Activated T-cell treated with anti-CD3 and anti-CD28 coated beads, Interleukin-2, amount 50 U/mL, for 72 hours (primary cell): ENCODE measurements at regions not wholly inside any gene's neighbourhood (a gene's known extent, or its start where the extent isn't known, plus 50 kb on each side); places are given as distances from the start of the nearest gene placed in this dataset.
"Not testable (repeated sequence)": the region's sequence is repeated elsewhere in the genome, so short reads cannot be mapped to it uniquely, and the experiment has no call there.

ENCODE experiments used
- ATAC-seq, 2 donors: fragments of 150-1000 bp; cut with Tn5 transposase; replicated peaks in 1 of 2; 2 replicates each; pipeline ENCODE4 v1.10.0; 2021; ENCODE audit warnings: moderate library complexity in 2 of 2, mild to moderate bottlenecking in 1 of 2
- DNase-seq, 2 donors: peaks; one replicate each; pipeline ENCODE4 v3.0.0; 2021 to 2022; ENCODE audit warnings: mixed read lengths in 1 of 2
- H3K27ac Mint-ChIP-seq: one replicate; pipeline ENCODE4 v1.8.0; 2022; ENCODE audit warnings: mild to moderate bottlenecking, moderate library complexity, mixed read lengths
- H3K27me3 Mint-ChIP-seq: one replicate; pipeline ENCODE4 v1.8.0; 2022; ENCODE audit warnings: low read depth, mixed read lengths
- H3K36me3 Mint-ChIP-seq, 2 donors: one replicate each; pipeline ENCODE4 v1.8.0; 2022; ENCODE audit warnings: mixed read lengths in 2 of 2, mild to moderate bottlenecking in 1 of 2; ENCODE audit not compliant: insufficient read depth in 2 of 2
- H3K4me1 Mint-ChIP-seq: one replicate; pipeline ENCODE4 v1.8.0; 2022; ENCODE audit warnings: low read depth, mixed read lengths
- H3K4me3 Mint-ChIP-seq, 2 donors: one replicate each; pipeline ENCODE4 v1.8.0; 2022; ENCODE audit warnings: mild to moderate bottlenecking in 2 of 2, mixed read lengths in 2 of 2, moderate library complexity in 2 of 2
- H3K9me3 Mint-ChIP-seq, 2 donors: one replicate each; pipeline ENCODE4 v1.8.0; 2022; ENCODE audit warnings: mixed read lengths in 2 of 2

GRCh38 chr2:166653185-166653813, 159.2 kb upstream of the SCN7A start:
- Mint-ChIP-seq H3K27me3 (no peaks in the 10 kb centered on the region), H3K36me3 (no peaks in the 10 kb centered on the region), H3K4me1 (no peaks in the 10 kb centered on the region), H3K9me3 (peaks cover 0 to 3% of the 10 kb centered on the region in 2 donors), H3K27ac (no peak overlapping the region), H3K4me3 (no peak overlapping the region)
- no peak for DNase-seq
- ATAC-seq: no peak

DNA sequence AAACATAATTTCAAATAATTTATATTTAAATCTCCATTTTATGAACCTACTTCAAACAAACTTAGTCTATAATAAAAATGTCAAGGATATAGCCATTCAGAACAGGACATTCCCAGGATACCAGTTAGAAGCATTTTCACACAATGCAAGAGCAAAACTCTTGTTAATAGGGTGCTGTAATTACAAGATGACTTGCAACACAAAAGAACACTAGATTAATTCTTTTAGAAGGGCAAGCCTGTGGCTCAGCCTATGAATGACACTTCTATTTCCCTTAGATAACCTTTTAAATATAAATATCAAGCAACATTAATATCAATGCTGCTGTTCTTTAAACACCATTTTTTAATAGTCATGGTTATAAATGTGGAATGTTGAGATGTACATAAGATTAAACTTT, 157.9 kb upstream of the SCN7A start:
- DNase-seq: no peak
- ATAC-seq: no peak
- Mint-ChIP-seq H3K9me3 (no peaks in the 10 kb centered on the region), H3K27ac (no peak overlapping the region), H3K4me3 (no peak overlapping the region), H3K36me3 (no peaks in the 10 kb centered on the region), H3K4me1 (no peaks in the 10 kb centered on the region), H3K27me3 (no peaks in the 10 kb centered on the region)

DNA sequence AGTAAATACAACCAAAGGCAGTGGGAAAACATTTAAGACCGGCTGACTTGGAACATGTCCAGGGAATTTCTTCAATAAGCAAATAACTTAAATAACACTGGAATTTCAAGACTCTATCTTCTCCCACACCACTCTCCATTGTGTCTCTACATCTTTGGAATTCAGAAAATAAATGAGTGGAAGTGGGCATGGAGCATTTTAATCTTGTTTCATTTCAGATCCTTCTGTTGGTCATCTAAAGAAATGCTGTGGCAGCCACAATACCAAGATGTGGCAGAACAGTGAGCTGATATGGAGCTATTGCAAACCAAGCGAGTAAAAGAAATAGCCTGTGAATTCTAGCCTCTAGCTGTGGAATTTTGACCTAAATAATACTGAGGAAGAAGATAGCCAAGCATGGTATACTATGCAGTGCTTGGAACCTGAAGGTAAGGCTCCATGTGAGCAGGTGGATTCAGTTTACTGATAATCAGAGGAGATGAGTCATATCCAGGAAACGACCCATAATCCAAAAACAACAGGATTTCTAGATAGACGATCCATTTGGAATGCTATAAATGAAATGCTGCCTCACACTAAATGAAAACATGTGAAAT, 157.1 kb upstream of the SCN7A start:
- H3K4me1 Mint-ChIP-seq: no peaks in the 10 kb centered on the region
- ATAC-seq: no peak
- H3K27ac Mint-ChIP-seq: no peak overlapping the region
- no peaks in the 10 kb centered on the region for H3K27me3 Mint-ChIP-seq
- no peaks in the 10 kb centered on the region for H3K9me3 Mint-ChIP-seq
- no peak for DNase-seq
- H3K36me3 Mint-ChIP-seq: no peaks in the 10 kb centered on the region
- no peak overlapping the region for H3K4me3 Mint-ChIP-seq

DNA sequence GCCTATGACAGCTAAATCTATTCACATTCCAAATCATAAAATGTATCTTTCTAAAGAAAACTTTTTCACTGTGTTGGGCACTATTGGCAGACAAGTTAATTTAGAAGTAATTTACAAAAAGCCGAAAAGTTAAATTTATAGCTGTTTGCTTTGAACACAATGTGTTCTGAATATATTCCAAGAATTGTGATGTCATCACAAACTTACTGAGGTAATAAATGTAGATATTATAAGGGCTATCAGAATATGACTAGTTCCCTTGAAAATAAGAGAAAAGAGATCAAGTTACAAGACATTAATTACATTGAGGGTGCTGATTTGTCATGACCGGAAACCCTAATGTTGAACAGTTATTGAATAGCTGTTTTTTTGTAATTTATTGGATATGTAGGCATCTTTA, 153.9 kb upstream of the SCN7A start:
- ATAC-seq (no peak), DNase-seq (no peak)
- Mint-ChIP-seq H3K9me3 (peaks cover 0 to 2% of the 10 kb centered on the region in 2 donors), H3K27ac (no peak overlapping the region), H3K4me3 (no peak overlapping the region), H3K27me3 (no peaks in the 10 kb centered on the region), H3K36me3 (no peaks in the 10 kb centered on the region), H3K4me1 (no peaks in the 10 kb centered on the region)

DNA sequence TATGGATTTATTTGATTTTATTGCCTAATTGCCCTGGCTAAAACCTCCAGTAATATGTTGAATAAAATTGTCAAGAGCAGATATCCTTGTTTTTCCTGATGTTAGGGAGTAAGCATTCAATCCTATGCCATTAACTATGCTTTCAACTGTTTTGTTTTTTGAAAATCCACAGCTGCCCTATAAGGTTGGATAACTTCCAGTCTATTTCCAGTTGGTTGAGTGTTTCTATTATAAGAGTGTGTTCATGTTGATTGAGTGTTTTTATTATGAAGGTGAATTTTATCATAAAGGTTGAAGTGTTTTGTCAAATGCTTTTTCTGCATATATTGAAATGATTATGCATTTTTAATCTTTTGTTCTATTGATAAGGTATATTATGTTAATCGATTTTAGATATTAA, 149.9 kb upstream of the SCN7A start:
- no peaks in the 10 kb centered on the region for H3K4me1 Mint-ChIP-seq
- no peak overlapping the region for H3K4me3 Mint-ChIP-seq
- H3K36me3 Mint-ChIP-seq: no peaks in the 10 kb centered on the region
- DNase-seq (no peak), ATAC-seq (no peak)
- H3K27ac Mint-ChIP-seq: no peak overlapping the region
- no peaks in the 10 kb centered on the region for H3K27me3 Mint-ChIP-seq
- H3K9me3 Mint-ChIP-seq: peaks cover 2 to 3% of the 10 kb centered on the region in 2 donors

GRCh38 chr2:166641516-166641915, 147.5 kb upstream of the SCN7A start:
- DNase-seq, H3K36me3 Mint-ChIP-seq, H3K9me3 Mint-ChIP-seq, H3K27ac Mint-ChIP-seq, H3K27me3 Mint-ChIP-seq, H3K4me3 Mint-ChIP-seq, ATAC-seq, H3K4me1 Mint-ChIP-seq: not testable (repeated sequence)

DNA sequence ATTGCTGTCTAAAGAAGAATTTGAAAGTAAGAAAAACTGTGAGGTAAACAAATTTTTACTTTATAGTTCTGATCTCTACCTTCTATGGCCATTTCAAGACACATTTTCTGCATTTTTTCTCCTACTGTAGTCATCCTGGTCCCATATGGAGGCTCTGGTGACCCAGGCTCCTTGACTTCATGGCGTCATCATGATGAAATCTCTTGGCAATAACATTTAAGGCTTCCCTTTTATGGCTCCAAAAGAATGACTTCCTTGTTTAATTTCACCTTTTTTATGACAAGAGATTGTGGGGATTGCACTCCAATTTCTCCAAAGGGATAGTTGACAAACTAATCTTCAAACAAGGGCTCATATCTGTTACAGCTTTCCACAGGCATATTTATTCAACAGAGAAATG, 143.0 kb upstream of the SCN7A start:
- DNase-seq (no peak), ATAC-seq (no peak)
- H3K4me1 Mint-ChIP-seq: no peaks in the 10 kb centered on the region
- H3K27me3 Mint-ChIP-seq: no peaks in the 10 kb centered on the region
- peaks cover 0 to 3% of the 10 kb centered on the region in 2 donors for H3K9me3 Mint-ChIP-seq
- H3K4me3 Mint-ChIP-seq: no peak overlapping the region
- H3K36me3 Mint-ChIP-seq: no peaks in the 10 kb centered on the region
- H3K27ac Mint-ChIP-seq: no peak overlapping the region

DNA sequence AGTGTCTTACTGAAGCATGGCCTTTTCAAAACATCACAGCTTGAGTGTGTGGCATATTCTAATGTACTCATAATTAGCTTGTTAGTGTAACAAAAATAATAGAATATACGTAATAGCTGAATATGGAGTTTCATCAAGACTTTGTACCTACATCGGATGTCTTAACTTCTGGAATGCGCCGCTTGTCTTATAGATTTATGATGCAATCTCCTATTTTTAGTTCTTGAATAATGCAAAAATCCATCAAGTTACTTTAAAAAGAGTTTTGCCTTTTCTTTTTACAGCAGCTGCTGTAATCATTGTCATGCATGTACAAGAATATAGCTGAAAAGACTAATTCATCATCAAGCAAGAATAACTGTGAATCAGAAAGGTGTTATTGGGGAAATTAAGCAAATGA, 140.7 kb upstream of the SCN7A start:
- Mint-ChIP-seq H3K27ac (no peak overlapping the region), H3K36me3 (no peaks in the 10 kb centered on the region), H3K4me3 (no peak overlapping the region), H3K4me1 (no peaks in the 10 kb centered on the region), H3K9me3 (no peaks in the 10 kb centered on the region), H3K27me3 (no peaks in the 10 kb centered on the region)
- DNase-seq: no peak
- no peak for ATAC-seq

- ATAC-seq (no peak), DNase-seq (no peak)
- H3K4me3 Mint-ChIP-seq: no peak overlapping the region
- H3K9me3 Mint-ChIP-seq: no peaks in the 10 kb centered on the region
- no peaks in the 10 kb centered on the region for H3K4me1 Mint-ChIP-seq
- no peaks in the 10 kb centered on the region for H3K27me3 Mint-ChIP-seq
- no peak overlapping the region for H3K27ac Mint-ChIP-seq
- no peaks in the 10 kb centered on the region for H3K36me3 Mint-ChIP-seq
These were observed 138.6 kb upstream of the SCN7A start for GRCh38 chr2:166632616-166633015.

DNA sequence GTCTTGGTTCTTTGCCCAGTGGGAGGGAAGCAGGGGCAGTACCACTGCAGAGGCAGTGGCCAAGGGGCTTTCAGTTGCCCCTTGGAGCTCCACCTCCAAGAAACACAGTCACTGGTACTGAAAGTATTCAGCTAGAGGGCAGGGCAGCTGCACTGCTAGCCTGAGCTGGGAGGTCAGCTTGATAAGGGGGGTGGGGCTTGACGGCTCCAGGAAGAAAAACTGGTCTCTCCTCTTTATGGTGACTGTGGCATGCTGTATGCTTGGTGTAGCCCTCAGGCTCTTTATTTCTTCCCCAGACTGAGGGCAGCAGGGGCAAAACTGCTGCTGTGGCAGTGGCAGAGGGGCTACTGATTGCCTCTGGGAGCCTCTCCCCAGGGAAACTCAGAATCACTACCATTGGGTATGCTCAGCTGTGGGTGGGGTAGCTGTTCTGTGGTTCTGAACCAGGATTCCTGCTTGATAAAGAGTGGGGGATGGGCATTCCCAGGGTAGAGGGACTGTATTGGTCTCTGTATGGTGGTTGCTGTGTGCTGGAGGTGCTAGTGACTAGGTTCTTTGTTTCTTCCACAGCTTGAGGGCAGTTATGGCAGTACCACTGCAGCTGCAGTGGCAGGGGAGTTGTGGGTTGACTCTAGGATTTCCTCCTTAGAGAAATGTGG, 134.6 kb upstream of the SCN7A start:
- Mint-ChIP-seq H3K27me3 (no peaks in the 10 kb centered on the region), H3K27ac (no peak overlapping the region), H3K9me3 (peaks cover 6 to 8% of the 10 kb centered on the region in 2 donors), H3K4me1 (no peaks in the 10 kb centered on the region), H3K36me3 (peaks cover 0 to 2% of the 10 kb centered on the region in 2 donors), H3K4me3 (no peak overlapping the region)
- ATAC-seq (no peak), DNase-seq (no peak)

DNA sequence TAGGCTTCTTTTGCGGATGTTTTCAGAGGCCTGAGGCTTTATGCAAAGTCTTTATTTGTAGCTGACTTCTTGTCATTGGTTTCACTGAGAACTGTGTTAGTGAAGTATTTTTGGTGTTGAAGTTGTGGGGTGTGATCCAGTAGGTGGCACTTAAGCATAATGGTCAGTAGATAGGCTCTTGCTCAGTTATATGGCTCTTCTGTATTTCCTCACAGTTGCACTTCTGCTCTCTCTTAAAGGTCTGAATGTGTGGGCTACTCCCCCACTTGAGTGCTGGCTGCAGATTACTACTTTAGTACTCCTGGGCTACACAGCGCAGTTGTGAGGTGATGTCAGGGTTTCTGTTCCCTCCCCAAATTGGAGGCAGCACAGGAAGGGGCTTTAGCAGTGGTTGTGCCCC, 133.8 kb upstream of the SCN7A start:
- Mint-ChIP-seq H3K4me1 (no peaks in the 10 kb centered on the region), H3K27ac (no peak overlapping the region), H3K36me3 (peaks cover 0 to 2% of the 10 kb centered on the region in 2 donors), H3K4me3 (no peak overlapping the region), H3K27me3 (no peaks in the 10 kb centered on the region), H3K9me3 (peaks cover 6 to 9% of the 10 kb centered on the region in 2 donors)
- DNase-seq: no peak
- ATAC-seq: no peak

- no peak overlapping the region for H3K4me3 Mint-ChIP-seq
- H3K27ac Mint-ChIP-seq: no peak overlapping the region
- H3K4me1 Mint-ChIP-seq: peaks cover 12% of the 10 kb centered on the region
These were observed 131.6 kb upstream of the SCN7A start for GRCh38 chr2:166625670-166626069.

DNA sequence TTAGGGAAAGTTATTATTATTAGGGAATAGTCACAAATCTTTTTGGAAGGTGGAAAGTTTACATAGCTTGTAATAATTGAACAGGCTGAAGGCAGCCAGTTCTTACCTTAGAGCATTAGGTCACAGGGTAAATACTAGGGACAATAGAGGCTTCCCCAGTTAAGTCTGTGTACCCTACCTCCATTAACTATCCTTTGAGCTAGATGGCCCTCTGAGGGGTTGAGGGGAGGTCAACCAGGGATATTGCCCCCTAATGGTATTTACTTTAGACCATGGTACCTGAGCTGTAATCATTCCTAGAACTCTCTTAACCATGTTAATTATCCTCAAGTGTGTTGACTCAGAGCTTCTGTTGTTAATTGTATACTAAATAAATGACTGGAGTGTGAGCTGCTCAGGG, 120.5 kb upstream of the SCN7A start:
- ATAC-seq (no peak), DNase-seq (no peak)
- peaks cover 22% of the 10 kb centered on the region for H3K4me1 Mint-ChIP-seq
- no peaks in the 10 kb centered on the region for H3K36me3 Mint-ChIP-seq
- H3K4me3 Mint-ChIP-seq: no peak overlapping the region
- H3K27me3 Mint-ChIP-seq: peaks cover 30% of the 10 kb centered on the region
- H3K27ac Mint-ChIP-seq: no peak overlapping the region
- no peaks in the 10 kb centered on the region for H3K9me3 Mint-ChIP-seq

More at GRCh38 chr2:166625670-166626069, 131.6 kb upstream of the SCN7A start:
- DNase-seq: no peak
- no peak for ATAC-seq
- Mint-ChIP-seq H3K9me3 (peaks cover 6 to 9% of the 10 kb centered on the region in 2 donors), H3K36me3 (peaks cover 0 to 2% of the 10 kb centered on the region in 2 donors), H3K27me3 (no peaks in the 10 kb centered on the region)

DNA sequence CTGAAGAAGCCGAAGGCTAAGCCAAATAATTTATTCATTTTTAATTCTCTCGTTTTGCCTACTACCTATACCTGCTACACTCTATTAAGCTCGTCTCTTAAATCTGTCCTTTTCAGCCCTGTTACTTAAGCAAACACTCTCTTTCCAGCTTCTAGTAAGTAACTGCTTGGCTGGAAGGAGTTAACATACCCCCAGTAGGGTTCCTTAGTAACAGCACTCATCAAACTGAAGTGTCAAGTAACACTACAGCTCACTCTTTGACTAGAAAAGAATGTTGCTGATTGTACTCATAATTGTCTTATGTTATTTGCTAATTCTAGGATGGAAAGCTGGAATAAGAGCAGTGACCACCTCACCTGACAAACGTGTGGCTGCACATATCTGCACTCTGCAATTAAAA, 120.0 kb upstream of the SCN7A start:
- ATAC-seq: no peak
- peaks cover 32% of the 10 kb centered on the region for H3K27me3 Mint-ChIP-seq

More for the DNA sequence above, 120.0 kb upstream of the SCN7A start:
- Mint-ChIP-seq H3K36me3 (no peaks in the 10 kb centered on the region), H3K4me3 (no peak overlapping the region), H3K9me3 (no peaks in the 10 kb centered on the region), H3K27ac (no peak overlapping the region), H3K4me1 (peaks cover 20% of the 10 kb centered on the region)
- no peak for DNase-seq
